C4-2B (cell line): ENCODE measurements at regions not wholly inside any gene's neighbourhood (a gene's known extent, or its start where the extent isn't known, plus 50 kb on each side); places are given as distances from the start of the nearest gene placed in this dataset.

Experiments
- ZFX ChIP-seq: fragments of 450-650 bp; IDR thresholded peaks from 2 replicates; pipeline ENCODE4 v1.6.1; 2017
- TF ChIP-seq, protein P1 (sequence below): fragments of 450-650 bp; conservative IDR thresholded peaks from 2 replicates; pipeline ENCODE4 v1.5.1; 2017; ENCODE audit warnings: mild to moderate bottlenecking

DNA sequence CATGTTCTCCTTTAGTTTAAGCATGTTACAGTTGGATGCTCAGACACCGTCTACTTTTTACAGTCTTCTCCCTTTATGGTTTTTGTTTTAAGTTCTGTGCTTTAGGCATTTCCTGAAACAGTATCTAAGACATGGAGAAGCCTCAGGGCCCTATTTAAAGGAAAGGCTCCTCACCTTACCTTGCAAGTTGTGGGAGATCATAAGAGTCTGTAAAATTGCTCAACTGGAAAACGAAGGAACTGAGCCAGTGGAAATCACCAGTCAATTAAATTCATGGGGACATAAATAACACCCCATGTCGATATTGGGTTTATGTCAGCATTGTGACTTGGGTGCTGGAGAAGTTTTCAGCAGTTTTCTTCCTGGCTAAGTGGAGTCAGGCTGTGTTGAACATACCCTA is 239.2 kb downstream of the KIF4B start:
- TF ChIP-seq, protein P1, sequence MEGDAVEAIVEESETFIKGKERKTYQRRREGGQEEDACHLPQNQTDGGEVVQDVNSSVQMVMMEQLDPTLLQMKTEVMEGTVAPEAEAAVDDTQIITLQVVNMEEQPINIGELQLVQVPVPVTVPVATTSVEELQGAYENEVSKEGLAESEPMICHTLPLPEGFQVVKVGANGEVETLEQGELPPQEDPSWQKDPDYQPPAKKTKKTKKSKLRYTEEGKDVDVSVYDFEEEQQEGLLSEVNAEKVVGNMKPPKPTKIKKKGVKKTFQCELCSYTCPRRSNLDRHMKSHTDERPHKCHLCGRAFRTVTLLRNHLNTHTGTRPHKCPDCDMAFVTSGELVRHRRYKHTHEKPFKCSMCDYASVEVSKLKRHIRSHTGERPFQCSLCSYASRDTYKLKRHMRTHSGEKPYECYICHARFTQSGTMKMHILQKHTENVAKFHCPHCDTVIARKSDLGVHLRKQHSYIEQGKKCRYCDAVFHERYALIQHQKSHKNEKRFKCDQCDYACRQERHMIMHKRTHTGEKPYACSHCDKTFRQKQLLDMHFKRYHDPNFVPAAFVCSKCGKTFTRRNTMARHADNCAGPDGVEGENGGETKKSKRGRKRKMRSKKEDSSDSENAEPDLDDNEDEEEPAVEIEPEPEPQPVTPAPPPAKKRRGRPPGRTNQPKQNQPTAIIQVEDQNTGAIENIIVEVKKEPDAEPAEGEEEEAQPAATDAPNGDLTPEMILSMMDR, result no peak
- TF ChIP-seq ZFX, result no peak
